ENCODE measurements at regions not wholly inside any gene's neighbourhood (a gene's known extent, or its start where the extent isn't known, plus 50 kb on each side); places are given as distances from the start of the nearest gene placed in this dataset.

DNA sequence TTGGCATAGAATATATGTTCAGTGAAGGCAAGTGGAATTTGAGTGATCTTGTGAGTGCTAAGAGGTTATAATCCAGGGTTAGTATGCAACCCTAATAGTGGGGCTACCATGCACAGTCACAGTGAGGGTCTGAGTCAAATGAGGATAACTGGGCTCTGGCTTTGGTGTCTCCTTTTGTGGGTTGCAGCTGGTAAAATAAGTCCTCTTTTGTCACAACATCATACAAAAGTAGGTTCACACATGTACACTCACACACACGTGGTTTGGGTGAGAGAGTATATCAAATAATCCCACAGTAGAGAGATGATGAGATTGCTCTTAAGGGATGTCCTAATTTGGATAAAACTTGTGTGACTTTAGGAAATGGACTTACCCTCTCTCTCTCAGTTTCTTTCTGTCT, 79.6 kb upstream of the EOLA2 start:
- Histone ChIP-seq H4K20me1 (replicated peaks; ENCODE audit: control insufficient read depth, insufficient read depth, low read length) (no peaks in the 10 kb centered on the region), H3K4me3 (no peak overlapping the region), H3K36me3 (ENCODE audit: control insufficient read depth, insufficient read depth, low read length) (no peaks in the 10 kb centered on the region), H3K27ac (ENCODE audit: extremely low read depth, low read depth, low read length) (no peak overlapping the region), H3K9ac (ENCODE audit: insufficient read depth in 1 of 2, low read depth in 2 of 2, low read length in 2 of 2) (no peak overlapping the region), H3K9me1 (ENCODE audit: control insufficient read depth, insufficient read depth, low read length) (no peaks in the 10 kb centered on the region), H3K4me1 (replicated peaks in 1 of 2; ENCODE audit: control insufficient read depth in 2 of 2, insufficient read depth in 2 of 2, low read length in 2 of 2) (no peaks in the 10 kb centered on the region), H3K4me2 (ENCODE audit: insufficient read depth, low read length) (no peak overlapping the region), H3K27me3 (ENCODE audit: control insufficient read depth in 2 of 2, insufficient read depth in 2 of 2, low read length in 2 of 2) (no peaks in the 10 kb centered on the region), H3K9me3 (replicated peaks; ENCODE audit: control insufficient read depth, insufficient read depth, low read depth, low read length) (no peaks in the 10 kb centered on the region), H2AFZ (ENCODE audit: low read depth, low read length) (no peak overlapping the region), H3K79me2 (ENCODE audit: control insufficient read depth, insufficient read depth, low read length) (no peaks in the 10 kb centered on the region)
- ATAC-seq (no peak), DNase-seq (ENCODE audit: extremely low read depth in 1 of 4, low spot score in 3 of 4) (no peak), FAIRE-seq (no peak)
- WGBS (ENCODE audit: insufficient coverage, low coverage, missing lambda C conversion rate) = 0% methylated on average over 1 of the region's 1 CpG
- CTCF ChIA-PET (ENCODE audit: low intra/inter-chr PET ratio) = no interaction called here
- no TSS peak for BruUV-seq (replicated peaks)
- intact Hi-C loops (cut with micrococcal nuclease) = no loop called here
- in situ Hi-C loops (cut with MboI) = no loop called here
- POLR2A ChIA-PET = interaction anchor here (0.7 kb wide), 1 partner anchor 55 kb away, joined by 3 read pairs; no protein-coding TSS in a partner anchor
- TF ChIP-seq, protein P1, sequence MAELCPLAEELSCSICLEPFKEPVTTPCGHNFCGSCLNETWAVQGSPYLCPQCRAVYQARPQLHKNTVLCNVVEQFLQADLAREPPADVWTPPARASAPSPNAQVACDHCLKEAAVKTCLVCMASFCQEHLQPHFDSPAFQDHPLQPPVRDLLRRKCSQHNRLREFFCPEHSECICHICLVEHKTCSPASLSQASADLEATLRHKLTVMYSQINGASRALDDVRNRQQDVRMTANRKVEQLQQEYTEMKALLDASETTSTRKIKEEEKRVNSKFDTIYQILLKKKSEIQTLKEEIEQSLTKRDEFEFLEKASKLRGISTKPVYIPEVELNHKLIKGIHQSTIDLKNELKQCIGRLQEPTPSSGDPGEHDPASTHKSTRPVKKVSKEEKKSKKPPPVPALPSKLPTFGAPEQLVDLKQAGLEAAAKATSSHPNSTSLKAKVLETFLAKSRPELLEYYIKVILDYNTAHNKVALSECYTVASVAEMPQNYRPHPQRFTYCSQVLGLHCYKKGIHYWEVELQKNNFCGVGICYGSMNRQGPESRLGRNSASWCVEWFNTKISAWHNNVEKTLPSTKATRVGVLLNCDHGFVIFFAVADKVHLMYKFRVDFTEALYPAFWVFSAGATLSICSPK (IDR thresholded peaks at IDR 0.05; ENCODE audit: borderline replicate concordance) = no peak
- TF ChIP-seq, protein P2, sequence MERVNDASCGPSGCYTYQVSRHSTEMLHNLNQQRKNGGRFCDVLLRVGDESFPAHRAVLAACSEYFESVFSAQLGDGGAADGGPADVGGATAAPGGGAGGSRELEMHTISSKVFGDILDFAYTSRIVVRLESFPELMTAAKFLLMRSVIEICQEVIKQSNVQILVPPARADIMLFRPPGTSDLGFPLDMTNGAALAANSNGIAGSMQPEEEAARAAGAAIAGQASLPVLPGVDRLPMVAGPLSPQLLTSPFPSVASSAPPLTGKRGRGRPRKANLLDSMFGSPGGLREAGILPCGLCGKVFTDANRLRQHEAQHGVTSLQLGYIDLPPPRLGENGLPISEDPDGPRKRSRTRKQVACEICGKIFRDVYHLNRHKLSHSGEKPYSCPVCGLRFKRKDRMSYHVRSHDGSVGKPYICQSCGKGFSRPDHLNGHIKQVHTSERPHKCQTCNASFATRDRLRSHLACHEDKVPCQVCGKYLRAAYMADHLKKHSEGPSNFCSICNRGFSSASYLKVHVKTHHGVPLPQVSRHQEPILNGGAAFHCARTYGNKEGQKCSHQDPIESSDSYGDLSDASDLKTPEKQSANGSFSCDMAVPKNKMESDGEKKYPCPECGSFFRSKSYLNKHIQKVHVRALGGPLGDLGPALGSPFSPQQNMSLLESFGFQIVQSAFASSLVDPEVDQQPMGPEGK (CRISPR knock-in tag; IDR thresholded peaks at IDR 0.05; ENCODE audit: borderline replicate concordance) = no peak
- TF ChIP-seq GTF2F1 (IDR thresholded peaks at IDR 0.05; ENCODE audit: low read depth, low read length) = no peak
- TF ChIP-seq, protein P3, sequence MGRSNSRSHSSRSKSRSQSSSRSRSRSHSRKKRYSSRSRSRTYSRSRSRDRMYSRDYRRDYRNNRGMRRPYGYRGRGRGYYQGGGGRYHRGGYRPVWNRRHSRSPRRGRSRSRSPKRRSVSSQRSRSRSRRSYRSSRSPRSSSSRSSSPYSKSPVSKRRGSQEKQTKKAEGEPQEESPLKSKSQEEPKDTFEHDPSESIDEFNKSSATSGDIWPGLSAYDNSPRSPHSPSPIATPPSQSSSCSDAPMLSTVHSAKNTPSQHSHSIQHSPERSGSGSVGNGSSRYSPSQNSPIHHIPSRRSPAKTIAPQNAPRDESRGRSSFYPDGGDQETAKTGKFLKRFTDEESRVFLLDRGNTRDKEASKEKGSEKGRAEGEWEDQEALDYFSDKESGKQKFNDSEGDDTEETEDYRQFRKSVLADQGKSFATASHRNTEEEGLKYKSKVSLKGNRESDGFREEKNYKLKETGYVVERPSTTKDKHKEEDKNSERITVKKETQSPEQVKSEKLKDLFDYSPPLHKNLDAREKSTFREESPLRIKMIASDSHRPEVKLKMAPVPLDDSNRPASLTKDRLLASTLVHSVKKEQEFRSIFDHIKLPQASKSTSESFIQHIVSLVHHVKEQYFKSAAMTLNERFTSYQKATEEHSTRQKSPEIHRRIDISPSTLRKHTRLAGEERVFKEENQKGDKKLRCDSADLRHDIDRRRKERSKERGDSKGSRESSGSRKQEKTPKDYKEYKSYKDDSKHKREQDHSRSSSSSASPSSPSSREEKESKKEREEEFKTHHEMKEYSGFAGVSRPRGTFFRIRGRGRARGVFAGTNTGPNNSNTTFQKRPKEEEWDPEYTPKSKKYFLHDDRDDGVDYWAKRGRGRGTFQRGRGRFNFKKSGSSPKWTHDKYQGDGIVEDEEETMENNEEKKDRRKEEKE (IDR thresholded peaks at IDR 0.05; ENCODE audit: borderline replicate concordance in 1 of 2, control insufficient read depth in 1 of 2, low read depth in 2 of 2, low read length in 1 of 2) = no peak
- TF ChIP-seq, protein P4, sequence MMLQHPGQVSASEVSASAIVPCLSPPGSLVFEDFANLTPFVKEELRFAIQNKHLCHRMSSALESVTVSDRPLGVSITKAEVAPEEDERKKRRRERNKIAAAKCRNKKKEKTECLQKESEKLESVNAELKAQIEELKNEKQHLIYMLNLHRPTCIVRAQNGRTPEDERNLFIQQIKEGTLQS (IDR thresholded peaks at IDR 0.05) = no peak
- TF ChIP-seq, protein P4 (CRISPR knock-in tag; conservative IDR thresholded peaks at IDR 0.05) = no peak
- TF ChIP-seq, protein P5, sequence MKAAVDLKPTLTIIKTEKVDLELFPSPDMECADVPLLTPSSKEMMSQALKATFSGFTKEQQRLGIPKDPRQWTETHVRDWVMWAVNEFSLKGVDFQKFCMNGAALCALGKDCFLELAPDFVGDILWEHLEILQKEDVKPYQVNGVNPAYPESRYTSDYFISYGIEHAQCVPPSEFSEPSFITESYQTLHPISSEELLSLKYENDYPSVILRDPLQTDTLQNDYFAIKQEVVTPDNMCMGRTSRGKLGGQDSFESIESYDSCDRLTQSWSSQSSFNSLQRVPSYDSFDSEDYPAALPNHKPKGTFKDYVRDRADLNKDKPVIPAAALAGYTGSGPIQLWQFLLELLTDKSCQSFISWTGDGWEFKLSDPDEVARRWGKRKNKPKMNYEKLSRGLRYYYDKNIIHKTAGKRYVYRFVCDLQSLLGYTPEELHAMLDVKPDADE (conservative IDR thresholded peaks at IDR 0.05; ENCODE audit: control insufficient read depth, low read depth, low read length) = no peak
- no peak for TF ChIP-seq SAP30 (IDR thresholded peaks at IDR 0.05; ENCODE audit: borderline replicate concordance, insufficient read depth, low read depth, low read length, poor library complexity, severe bottlenecking)
- no peak for TF ChIP-seq NCOA1 (IDR thresholded peaks at IDR 0.05; ENCODE audit: low read depth)
- TF ChIP-seq HMG20B (CRISPR knock-in tag; IDR thresholded peaks at IDR 0.05) = no peak
- TF ChIP-seq RBM15 (IDR thresholded peaks at IDR 0.05; ENCODE audit: insufficient read depth, low read length) = no peak
- no peak for TF ChIP-seq RBM22 (IDR thresholded peaks at IDR 0.05; ENCODE audit: low read depth, low read length, poor library complexity, severe bottlenecking)
- TF ChIP-seq RBM25 (IDR thresholded peaks at IDR 0.05; ENCODE audit: low read depth, low read length, severe bottlenecking) = no peak

Data from K562 (cell line).